ENCODE measurements at regions not wholly inside any gene's neighbourhood (a gene's known extent, or its start where the extent isn't known, plus 50 kb on each side); places are given as distances from the start of the nearest gene placed in this dataset.

- Mint-ChIP-seq H3K4me3 (no peak overlapping the region), H3K9me3 (peaks cover 6% of the 10 kb centered on the region; the same call in 2 of the 3 replicates), H3K4me1 (peaks cover 9% of the 10 kb centered on the region), H3K27ac (no peak overlapping the region), H3K36me3 (ENCODE audit: low read depth) (no peaks in the 10 kb centered on the region), H3K27me3 (ENCODE audit: insufficient read depth, low read depth, poor library complexity) (peaks cover 6% of the 10 kb centered on the region)
- H3K27me3 ChIP-seq (ENCODE audit: insufficient read depth): no peaks in the 10 kb centered on the region
- DNase-seq (ENCODE audit: low spot score) (no peak), ATAC-seq (no peak)
- no peaks in the 10 kb centered on the region for H4K20me1 ChIP-seq (replicated peaks; ENCODE audit: insufficient read depth)
- TF ChIP-seq POLR2AphosphoS5 (IDR thresholded peaks at IDR 0.05; ENCODE audit: low read depth): no peak
- no peak for TF ChIP-seq REST (IDR thresholded peaks at IDR 0.05; ENCODE audit: unreplicated experiment)
- no peak for TF ChIP-seq NANOG (IDR thresholded peaks at IDR 0.05; ENCODE audit: borderline replicate concordance)
- TF ChIP-seq ZNF462 (CRISPR knock-in tag; IDR thresholded peaks at IDR 0.05): no peak
- no peak for TF ChIP-seq ZNF331 (CRISPR knock-in tag; IDR thresholded peaks at IDR 0.05; ENCODE audit: low read depth)
- no peak for TF ChIP-seq CTCF (conservative IDR thresholded peaks at IDR 0.05; ENCODE audit: low read depth in 2 of 2)
- H3K9me2 ChIP-seq (ENCODE audit: insufficient read depth): 0 out of 2 replicates have a peak, but pooled peaks cover 4% of the 10 kb centered on the region
- no peak overlapping the region for H3K4me3 ChIP-seq
- H3K27ac ChIP-seq (ENCODE audit: low read depth): no peak overlapping the region
- no peak overlapping the region for H3K4me2 ChIP-seq
- no peaks in the 10 kb centered on the region for H3K79me2 ChIP-seq (replicated peaks; ENCODE audit: insufficient read depth)
- no peaks in the 10 kb centered on the region for H3F3A ChIP-seq (replicated peaks; ENCODE audit: low read depth)
- H3K36me3 ChIP-seq (ENCODE audit: insufficient read depth): no peaks in the 10 kb centered on the region
- no peak overlapping the region for H2AFZ ChIP-seq
- no peaks in the 10 kb centered on the region; the same call in 1 of the 2 replicates for H3K4me1 ChIP-seq (ENCODE audit: insufficient read depth)
Observed at GRCh38 chr2:234187646-234188174, 137.2 kb downstream of the SPP2 start.
